ENCODE measurements at regions not wholly inside any gene's neighbourhood (a gene's known extent, or its start where the extent isn't known, plus 50 kb on each side); places are given as distances from the start of the nearest gene placed in this dataset.

GRCh38 chr10:123512901-123513775, 153.0 kb upstream of the GPR26 start:
- intact Hi-C loops (cut with DNase I; ENCODE audit: low total_unique reads) = no loop called here
- DNase-seq = peak in 1 of 2 donors; percentile 13
- no peaks in the 10 kb centered on the region for H3K36me3 ChIP-seq
- no peaks in the 10 kb centered on the region for H3K9me3 ChIP-seq
- no peak overlapping the region for H3K27ac ChIP-seq
- peaks cover 0 to 5% of the 10 kb centered on the region in 2 donors for H3K27me3 ChIP-seq
- TF ChIP-seq CTCF (IDR thresholded peaks at IDR 0.05) = no peak
- no peak overlapping the region for H3K4me3 ChIP-seq
- no peaks in the 10 kb centered on the region for H3K4me1 ChIP-seq

DNA sequence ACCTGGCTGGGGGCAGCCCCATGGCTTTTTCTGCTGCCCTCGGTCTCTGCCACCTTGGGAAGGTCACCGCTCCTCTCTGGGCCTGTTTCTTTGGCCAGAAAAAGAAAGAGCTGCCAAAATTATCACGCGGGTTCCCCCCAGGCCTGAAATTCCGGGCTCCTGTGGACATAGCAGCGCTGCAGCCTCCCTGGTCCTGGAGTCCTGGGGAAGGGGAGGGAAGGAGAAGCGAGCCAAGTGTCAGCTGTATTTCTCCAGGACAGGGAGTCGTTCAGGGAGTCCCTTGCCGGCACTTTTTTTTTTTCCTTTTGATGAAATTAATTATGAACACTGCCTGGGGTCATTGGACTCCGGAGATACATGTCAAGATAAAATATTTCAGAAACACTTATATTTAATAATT, 152.3 kb upstream of the GPR26 start:
- intact Hi-C loops (cut with DNase I; ENCODE audit: low total_unique reads) = no loop called here

DNA sequence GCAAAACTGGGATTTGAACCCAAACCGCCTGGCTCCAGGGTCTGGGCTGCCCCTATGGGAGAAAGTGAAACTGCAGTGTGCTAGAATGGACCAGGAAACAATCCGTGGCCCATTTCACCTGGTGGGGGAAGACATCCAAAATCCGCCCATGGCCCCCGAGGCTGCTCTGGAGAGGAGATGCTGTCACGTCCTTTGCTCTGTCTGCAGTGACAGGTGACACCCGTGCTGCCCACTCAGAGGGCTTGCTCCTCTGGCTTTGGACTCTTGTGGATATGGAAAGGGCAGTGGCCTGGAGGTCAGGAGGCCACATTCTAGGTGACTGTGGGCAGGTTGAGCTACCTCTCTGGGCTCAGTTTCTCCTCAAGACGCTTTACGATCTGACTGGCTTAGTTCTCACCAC, 151.2 kb upstream of the GPR26 start:
- Histone ChIP-seq H3K36me3 (no peaks in the 10 kb centered on the region), H3K4me1 (no peaks in the 10 kb centered on the region), H3K9me3 (no peaks in the 10 kb centered on the region), H3K27me3 (peaks cover 0 to 5% of the 10 kb centered on the region in 2 donors), H3K4me3 (no peak overlapping the region), H3K27ac (no peak overlapping the region)
- TF ChIP-seq CTCF (IDR thresholded peaks at IDR 0.05) = no peak
- DNase-seq = peak in 1 of 2 donors; percentile 48
- intact Hi-C loops (cut with DNase I; ENCODE audit: low total_unique reads) = no loop called here

More for the DNA sequence above, 152.3 kb upstream of the GPR26 start:
- Histone ChIP-seq H3K27ac (no peak overlapping the region), H3K36me3 (no peaks in the 10 kb centered on the region), H3K4me3 (no peak overlapping the region), H3K4me1 (no peaks in the 10 kb centered on the region), H3K27me3 (peaks cover 0 to 5% of the 10 kb centered on the region in 2 donors), H3K9me3 (no peaks in the 10 kb centered on the region)
- TF ChIP-seq CTCF (IDR thresholded peaks at IDR 0.05) = no peak
- peak in 1 of 2 donors; percentile 39 for DNase-seq

GRCh38 chr10:123515661-123516060, 150.5 kb upstream of the GPR26 start:
- H3K4me3 ChIP-seq = no peak overlapping the region

DNA sequence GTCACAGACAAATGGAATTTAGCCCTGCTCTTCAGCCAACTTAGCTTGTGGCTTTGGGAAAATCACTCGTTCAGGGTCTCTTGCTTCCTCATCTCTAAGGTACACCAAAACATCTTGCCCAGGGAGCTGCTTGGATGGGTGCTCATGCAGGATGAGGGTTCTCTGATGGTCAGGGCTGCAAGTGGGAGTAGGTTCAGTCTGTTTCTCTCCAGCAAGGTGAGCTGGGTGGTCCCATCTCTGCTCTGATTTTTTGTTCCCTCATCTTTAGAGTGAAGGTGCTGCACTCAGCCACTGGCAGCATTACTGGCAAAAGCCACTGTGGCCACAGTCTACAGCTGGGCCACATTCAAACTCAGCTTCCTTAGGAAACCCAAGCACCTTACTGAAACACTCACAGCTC, 149.9 kb upstream of the GPR26 start:
- TF ChIP-seq CTCF (IDR thresholded peaks at IDR 0.05) = no peak
- intact Hi-C loops (cut with DNase I; ENCODE audit: low total_unique reads) = no loop called here
- Histone ChIP-seq H3K36me3 (no peaks in the 10 kb centered on the region), H3K27ac (no peak overlapping the region), H3K4me3 (no peak overlapping the region), H3K4me1 (no peaks in the 10 kb centered on the region), H3K9me3 (no peaks in the 10 kb centered on the region), H3K27me3 (peaks cover 0 to 5% of the 10 kb centered on the region in 2 donors)
- peak in 1 of 2 donors; percentile 6 for DNase-seq

More at GRCh38 chr10:123515661-123516060, 150.5 kb upstream of the GPR26 start:
- DNase-seq = no peak
- H3K27ac ChIP-seq = no peak overlapping the region
- H3K9me3 ChIP-seq = no peaks in the 10 kb centered on the region
- no peaks in the 10 kb centered on the region for H3K4me1 ChIP-seq
- no peak for TF ChIP-seq CTCF (IDR thresholded peaks at IDR 0.05)
- intact Hi-C loops (cut with DNase I; ENCODE audit: low total_unique reads) = no loop called here
- no peaks in the 10 kb centered on the region for H3K36me3 ChIP-seq
- peaks cover 0 to 5% of the 10 kb centered on the region in 2 donors for H3K27me3 ChIP-seq

Measured in tibial artery (tissue), 4 donors.